GM21529 (cell line): ENCODE measurements at regions not wholly inside any gene's neighbourhood (a gene's known extent, or its start where the extent isn't known, plus 50 kb on each side); places are given as distances from the start of the nearest gene placed in this dataset.

Experiments used
- ATAC-seq: cut with Tn5 transposase; IDR thresholded peaks from one replicate; pipeline ENCODE4 v1.9.1; 2021; ENCODE audit not compliant: unreplicated experiment

DNA sequence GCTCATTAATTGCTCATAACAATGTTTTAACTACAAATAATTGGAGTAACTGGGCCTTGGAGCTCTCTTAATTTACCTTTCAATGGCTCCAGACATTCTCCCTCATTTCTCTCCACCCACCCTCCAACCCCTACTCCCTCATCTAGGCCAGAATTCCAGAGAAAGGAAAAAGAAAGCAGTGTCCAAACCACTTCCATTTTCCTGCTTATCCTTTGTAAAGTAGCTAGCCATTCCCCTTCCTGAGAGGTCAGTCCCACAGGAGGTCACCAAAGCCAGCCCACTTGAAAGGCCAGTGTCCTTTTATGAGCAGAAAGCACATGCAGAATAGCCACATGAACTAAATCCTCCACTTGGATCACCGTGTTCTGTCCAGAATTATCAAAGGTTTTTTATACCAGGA lies 404.8 kb upstream of the FAT3 start:
- no peak for ATAC-seq

DNA sequence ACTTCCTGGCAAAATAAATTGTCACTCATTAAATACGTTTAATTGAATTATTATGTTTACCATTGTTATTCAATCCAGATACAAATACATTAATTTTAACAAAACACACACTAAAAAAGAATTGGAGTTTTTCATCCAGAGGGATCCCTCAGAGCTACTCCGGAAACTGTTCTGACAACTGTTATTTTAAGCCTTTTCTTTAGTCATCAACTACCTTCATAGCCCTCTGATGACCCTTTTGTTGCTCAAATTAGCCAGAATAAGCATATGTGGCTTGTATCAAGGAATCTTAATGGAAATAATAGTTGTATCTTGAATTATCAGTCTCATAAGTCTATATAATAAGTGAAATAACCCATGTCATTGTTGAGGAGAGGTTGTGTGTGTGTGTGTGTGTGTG lies 405.4 kb upstream of the FAT3 start:
- no peak for ATAC-seq

DNA sequence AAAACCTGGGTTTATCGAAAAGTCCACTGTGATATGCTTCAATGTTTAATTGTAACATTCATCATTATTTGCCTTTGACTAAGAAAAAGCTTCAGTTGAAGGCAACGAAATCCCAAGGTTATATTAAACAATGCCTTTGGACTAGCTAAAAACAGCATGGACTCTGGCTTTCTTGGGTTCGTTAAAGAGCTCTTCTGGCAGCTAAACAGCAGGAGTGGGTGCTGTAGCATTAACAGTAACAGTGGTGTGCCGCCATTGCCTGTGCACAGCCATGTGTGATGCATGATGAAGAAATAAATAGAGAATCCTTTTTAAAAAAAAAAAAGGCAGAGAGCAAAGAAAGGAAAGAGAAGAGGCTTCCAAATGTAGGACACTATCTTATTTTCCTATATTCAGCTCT lies 406.6 kb upstream of the FAT3 start:
- no peak for ATAC-seq

DNA sequence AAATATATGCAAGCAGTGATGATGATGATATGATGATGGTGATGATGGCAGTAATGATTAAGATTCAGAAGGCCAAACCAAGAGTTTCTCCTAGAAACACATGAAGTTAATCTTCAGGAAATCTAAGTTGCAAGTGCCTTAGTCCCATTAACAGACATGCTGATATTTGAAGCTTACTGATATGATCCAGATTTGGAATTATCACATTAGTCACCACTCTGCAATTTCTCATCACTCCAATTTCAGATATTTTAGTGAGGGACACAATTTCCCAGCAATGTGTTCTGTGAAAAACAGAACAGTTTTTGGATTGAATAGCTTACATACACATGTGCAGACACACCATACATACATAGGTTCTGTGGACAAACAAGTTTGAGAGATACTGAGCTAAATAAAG lies 411.4 kb upstream of the FAT3 start:
- ATAC-seq = no peak

DNA sequence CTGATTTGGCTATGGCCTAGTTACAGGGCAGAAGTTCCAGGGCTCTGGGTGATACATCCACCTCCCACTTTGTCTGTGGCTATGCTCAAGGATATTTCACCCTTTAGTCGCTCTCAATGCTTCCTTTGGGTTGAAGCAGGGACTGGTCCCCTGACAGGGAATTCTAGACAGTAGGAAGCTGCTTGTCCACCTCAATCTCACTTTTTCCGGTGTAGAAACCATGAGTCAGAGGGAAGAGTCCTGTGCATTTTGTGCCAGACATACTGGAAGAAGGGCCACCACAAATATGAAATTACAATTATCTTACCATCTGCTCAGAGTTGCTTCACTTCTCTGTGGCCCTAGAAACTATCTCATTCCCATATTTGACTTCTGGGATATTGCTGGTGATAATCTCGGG lies 413.7 kb upstream of the FAT3 start:
- no peak for ATAC-seq

DNA sequence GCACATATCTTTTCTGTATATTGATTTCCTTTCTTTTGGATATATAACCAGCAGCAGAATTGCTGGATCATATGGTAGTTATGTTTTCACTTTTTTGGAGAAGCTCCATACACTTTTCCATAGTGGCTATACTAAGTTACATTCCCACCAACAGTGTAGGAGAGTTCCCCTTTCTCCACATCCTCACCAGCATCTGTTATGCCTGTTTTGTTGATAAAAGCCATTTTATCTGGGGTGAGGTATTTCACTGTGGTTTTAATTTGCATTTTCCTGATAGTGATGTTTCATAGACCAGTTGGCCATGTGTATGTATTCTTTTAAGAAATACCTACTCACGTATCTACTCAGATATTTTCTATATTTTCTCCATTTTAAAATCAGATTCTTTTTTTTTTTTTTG lies 419.3 kb upstream of the FAT3 start:
- no peak for ATAC-seq

DNA sequence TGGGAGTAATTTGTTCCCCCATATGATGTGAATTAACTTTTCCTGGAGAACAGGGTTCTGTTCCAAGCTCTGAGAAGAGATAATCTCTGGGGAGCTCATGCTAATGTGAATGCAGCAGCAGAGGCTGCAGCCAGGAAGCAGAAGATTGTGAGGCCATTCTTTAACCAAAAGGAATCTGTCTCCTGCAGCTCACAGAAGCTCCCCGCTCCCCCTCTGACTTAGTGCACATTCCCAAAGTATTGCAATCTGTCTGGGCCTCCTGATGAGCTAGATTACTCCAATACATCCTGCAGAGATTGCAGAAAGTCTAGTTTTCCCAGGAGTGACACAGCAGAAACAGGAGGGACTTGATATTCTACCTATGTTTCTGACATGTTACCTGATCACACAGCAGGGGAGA lies 420.6 kb upstream of the FAT3 start:
- no peak for ATAC-seq

DNA sequence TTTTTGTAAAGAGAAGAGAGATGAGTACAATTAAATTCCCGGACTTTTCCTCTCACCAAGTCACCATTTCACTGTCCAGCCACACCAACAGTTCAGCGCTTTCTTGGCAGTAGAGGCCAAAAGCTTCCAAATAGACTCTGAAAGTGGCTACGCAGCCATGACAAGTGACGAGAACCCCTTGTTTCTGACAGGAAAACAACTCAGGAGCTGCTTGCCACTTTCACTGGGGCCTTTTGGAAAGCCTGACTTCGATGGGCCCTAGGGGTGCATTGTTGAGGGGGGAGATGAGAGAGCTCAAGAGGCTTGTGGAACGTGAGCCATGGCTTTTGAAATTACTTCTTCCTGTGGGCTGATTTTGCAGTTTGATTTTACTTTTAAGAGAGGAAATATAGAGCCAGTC lies 422.1 kb upstream of the FAT3 start:
- ATAC-seq = no peak

DNA sequence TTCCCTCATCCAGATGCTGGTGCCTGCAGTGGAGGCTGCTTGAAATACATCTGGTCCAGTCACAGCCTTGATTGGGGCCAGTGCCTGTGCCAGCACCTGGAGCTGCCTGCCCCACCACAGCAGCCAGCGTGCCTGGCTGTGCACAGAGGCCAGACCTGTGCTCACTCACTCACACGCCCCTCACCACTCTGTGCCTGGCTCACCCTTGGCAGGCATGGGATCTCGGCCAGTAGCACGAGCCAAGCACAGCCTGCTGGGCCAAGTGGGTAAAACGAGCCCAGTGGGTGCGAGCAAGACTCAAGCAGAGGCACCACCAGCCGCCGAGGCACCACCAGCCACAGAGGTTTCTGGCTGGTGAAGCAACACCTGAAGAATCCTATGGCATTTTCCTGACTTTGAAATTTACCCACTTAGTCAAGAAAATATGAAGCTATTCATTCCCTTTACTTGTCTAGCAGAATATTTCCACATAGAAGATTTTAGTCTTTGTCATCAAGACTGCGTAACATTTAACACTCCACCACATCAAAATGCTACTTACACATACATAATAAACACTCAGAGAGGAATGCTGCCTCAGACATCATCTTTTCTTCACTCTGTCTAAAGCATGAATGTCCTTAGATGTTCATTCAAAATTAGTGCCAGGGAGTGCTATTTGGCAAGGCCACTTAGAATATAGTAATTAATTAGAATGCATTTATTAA lies 424.3 kb upstream of the FAT3 start:
- no peak for ATAC-seq

DNA sequence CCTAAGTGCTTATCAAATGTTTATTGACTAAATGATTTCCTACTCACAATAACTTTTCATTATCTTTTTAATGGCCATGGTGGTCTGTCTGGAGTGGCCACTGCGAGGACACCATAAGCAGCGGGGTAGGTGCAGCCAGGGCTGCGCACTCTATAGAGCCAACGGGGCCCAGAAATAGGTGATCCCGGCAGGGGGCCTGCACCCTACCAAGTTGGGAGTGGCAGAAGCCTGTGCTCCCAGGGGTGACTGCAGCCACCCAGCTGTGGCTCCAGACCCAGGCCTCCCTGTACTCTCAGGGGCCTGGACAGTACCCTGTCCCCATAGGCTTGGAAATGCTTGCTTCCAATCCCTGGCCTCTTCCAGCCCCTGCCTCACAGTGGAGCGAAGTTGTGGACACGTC lies 426.4 kb upstream of the FAT3 start:
- no peak for ATAC-seq

DNA sequence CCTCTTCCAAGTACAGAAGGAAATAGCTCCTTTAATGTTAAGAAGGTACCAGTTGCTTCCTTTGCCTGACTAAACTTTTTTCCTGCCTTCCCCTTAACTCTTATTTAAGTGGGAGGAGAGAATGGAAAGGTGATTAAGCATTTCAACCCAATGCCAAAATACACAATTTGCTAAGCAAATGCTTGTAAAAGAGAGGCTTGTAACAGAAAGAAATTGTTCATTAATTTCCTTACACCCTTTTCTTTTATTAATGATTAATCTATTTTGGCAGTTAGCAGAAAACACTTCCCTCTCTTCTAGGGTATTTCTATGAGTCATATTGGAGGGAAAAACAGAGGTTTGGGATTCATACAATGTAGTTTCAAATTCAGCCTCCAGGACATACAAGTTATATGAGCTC lies 427.6 kb upstream of the FAT3 start:
- no peak for ATAC-seq

DNA sequence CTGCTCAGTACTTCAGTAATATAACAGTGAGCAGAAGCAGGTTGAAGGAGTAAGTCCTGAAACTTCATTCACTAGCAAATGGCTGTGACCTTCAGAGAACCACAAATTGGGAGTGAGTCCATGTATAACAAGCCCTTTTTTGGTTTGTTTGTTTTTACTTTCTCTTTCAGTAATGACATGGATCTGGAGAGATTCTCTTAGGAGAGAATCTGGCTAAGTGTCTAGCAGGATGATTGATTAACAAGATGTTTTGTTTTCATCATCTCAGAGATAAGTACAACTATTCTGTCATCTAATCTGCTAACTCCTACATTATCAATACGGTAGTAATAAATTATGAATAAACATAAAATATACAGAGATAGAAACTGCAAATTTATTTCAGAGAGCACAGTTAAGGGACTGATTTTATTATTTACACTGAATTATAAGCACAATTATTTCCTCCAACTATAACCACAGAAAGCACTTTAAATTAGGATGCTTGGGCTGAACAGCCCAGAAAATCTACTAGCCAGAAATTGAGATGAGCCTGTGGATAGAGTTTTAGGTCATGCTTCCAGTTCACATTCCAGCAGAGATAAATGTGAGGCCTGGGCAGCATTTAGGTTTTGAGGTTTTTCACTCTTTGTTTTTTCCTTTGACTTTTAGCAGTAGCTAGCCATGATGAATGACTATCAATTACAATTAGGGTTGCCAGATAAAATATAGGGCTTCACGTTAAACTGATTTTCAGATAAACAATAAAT lies 429.3 kb upstream of the FAT3 start:
- no peak for ATAC-seq

DNA sequence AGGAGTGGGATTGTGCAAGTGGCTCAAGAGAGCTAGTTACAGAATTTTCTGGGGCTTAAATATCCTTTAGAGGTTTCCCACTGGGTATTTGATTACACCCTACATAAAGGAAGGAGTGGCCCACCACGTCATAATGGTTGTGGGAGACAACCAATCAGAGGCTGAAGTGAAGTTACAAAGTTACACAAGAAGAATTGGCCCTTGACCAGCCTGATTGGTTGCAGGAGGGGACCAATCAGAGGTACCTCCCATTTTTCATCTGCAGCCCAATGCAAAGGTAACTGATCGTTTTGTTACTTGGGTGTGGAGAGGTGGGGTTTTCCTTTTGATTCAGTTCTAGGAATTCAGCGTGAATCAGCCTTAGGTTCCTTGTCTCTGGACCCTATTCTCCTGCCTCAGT lies 430.5 kb upstream of the FAT3 start:
- no peak for ATAC-seq

DNA sequence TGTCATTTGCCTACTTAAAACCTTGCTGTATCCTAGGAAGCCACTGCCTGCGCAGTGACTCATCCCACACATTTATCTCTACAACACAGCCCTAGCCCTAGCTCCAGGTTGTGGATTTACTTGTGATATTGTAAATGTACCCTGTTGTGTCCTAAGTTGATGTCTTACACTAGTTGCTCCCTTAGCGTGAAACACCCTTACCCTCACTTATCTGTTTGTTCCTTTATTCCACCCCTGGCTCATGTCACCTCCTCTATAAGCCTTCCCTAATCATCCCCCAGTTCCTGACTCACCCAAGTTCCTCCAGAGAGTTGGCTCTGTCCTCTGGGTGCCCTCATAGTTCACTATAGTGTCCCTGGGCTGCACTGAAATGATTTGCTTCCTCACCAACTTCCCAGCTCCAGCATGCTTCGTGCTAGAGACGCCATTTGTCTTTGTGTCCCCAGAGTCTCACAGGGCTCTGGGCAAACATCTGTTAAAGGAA lies 431.8 kb upstream of the FAT3 start:
- no peak for ATAC-seq

DNA sequence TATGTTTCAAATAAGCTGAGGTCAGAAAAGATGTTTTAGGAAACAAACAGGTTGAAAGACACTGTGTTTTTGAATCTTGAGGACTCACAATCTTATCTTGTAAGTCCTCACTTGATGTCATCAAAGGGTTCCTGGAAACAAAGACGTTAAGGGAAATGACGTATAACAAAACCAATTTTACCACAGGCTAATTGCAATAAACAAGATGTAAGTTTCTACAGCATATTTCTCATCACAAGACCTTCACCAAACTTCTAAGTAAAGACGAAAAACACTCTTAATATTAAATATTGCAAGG lies 433.5 kb upstream of the FAT3 start:
- no peak for ATAC-seq

DNA sequence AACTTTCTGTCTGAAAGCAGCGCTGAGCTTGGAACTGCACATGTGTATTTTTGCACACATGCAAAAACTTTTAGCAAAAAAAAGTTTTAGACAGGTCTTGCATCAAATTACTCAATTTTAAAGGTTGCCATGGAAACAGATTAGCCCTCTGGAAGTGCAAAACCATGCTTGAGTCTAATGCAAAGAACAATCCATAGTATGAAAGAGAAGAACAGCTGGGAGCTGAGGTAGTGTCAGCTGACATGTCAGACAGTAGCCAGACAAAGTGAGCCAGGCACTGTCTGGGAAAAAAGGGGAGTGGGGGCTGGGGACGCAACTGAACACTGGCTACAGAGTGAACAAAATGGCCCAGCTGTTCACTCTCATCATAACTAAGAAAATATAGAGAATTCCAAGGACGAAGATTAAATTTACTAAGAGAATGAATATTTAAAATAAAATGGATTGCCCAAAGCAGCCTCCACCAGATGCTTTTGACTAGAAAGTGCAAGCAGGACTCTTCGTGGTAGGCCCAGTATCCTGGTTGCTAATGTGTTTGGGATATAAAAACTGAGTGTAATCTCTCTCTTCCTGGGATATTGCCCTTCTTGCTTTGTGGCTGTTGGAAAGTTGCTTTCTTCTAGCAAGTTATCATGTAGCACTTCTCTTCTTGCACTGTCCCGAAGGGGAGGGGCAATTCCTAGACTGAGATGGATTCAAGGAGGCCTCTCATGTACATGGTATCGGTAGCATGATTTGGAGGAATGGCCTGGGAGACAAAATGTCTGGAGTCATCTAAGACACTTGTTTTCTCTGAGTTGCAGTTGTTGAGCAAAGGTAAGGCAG lies 434.1 kb upstream of the FAT3 start:
- no peak for ATAC-seq

DNA sequence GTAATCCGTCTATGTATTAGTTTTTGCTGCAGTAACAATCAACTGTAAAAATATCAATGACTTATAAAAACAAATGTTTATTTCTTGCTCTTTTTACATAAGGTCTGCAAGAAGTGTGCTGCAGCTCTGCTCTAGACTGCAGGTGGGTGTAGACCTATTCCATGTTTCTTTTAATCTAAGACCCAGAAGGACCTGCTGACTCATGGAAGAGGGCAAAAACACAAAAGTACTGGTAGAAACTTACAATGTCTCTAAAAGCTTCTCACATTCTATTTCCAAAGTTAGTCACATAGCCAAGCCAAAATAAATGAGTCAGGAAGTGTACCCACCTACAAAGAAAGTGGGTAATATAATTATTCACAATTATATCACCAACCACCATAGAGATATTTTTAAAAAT lies 435.9 kb upstream of the FAT3 start:
- no peak for ATAC-seq

DNA sequence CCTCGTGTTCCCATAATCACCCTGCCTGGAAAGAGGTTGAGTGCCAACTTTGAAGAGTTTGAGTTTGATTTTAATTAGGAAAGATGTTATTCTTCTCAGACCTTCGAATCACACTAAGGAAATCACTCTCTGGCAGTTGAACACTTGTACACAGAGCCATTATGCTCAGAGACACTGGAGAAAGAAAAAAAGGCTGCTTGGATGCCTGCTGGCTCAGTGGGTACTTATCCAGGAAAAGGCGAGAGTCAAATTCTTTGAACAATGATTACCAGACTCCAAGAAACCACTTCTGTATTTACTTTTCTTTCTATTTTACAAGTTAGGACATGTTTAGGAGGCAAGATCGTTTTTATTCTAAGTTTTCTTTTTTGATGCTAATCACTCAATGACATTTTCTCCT lies 438.5 kb upstream of the FAT3 start:
- ATAC-seq = no peak

DNA sequence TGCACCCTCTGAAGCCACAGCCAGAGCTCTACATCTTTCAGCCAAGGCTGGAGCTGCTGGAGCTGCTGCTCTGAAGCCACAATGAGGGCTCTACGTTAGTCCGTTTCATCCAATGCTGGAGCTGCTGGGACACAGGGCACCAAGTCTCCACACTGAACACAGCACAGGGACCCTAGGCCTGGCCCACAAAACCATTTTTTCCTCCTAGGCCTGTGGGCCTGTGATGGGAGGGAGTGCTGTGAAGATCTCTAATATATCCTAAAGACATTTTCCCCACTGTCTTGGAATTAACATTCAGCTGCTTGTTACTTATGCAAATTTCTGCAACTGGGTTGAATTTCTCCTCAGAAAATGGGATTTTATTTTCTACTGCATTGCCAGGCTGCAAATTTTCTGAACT lies 441.4 kb upstream of the FAT3 start:
- no peak for ATAC-seq

DNA sequence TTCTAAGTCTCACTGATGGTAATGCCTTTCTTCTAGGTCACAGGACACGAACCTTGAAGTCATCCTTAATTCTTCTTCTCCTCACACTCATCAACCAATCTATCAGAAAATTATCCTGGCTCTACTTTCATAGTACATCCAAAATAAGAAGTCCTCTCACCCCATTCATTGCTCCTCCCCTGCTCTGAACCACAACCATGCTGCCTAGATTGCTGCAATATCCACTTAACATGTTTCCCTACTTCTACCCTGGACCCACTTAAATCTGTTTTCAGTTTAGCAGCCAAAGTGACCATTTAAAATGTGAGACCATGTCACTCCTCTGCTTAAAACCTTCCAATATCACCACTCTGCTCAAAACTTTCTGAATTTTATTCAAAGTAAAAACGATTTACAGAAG lies 445.9 kb upstream of the FAT3 start:
- ATAC-seq = no peak

DNA sequence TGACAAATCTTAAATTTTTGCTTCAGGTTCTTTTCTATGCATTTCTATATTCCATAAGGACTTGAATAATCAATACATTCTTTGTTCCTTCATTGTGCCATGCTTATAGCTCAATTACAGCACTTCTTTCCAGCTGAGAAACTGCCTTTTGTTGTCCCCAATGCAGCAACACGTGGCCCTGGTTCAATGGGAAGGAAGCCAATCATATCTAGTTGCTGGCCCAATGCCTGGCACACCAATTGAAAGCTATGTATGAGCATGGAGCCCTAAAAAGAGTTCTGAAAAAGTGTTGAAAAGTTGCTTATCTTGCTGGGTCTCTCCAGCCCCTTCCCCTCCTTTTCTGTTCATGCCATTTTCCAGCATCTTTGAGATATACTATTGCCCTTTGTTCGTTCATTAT lies 448.0 kb upstream of the FAT3 start:
- no peak for ATAC-seq

DNA sequence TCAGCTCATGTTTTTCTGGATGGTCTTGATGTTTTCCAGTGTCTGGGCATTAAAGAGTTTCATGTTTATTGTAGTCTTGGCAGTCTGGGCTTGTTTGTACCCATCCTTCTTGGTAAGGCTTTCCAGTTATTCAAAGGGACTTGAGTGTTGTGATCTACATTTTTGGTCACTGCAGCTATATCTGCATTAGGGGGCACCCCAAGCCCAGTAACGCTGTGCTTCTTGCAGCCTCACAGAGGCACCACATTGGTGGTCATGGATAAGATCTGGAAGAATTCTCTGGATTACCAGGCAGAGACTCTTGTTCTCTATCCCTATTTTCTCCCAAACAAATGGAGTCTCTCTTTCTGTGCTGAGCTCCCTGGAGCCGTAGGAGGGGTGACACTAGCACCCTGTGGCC lies 451.5 kb upstream of the FAT3 start:
- no peak for ATAC-seq
